Loucy (cell line): ENCODE measurements at regions not wholly inside any gene's neighbourhood (a gene's known extent, or its start where the extent isn't known, plus 50 kb on each side); places are given as distances from the start of the nearest gene placed in this dataset.

Experiments
- CTCF ChIP-seq: fragments of 200-600 bp; sonication (generic); conservative IDR thresholded peaks from 2 replicates; pipeline ENCODE4 v1.5.1; 2014; ENCODE audit warnings: mild to moderate bottlenecking, antibody characterized with exemption, low read length
- EZH2phosphoT487 ChIP-seq: fragments of 200-600 bp; IDR thresholded peaks from 2 replicates; pipeline ENCODE4 v1.6.1; 2018; ENCODE audit warnings: antibody characterized with exemption, mild to moderate bottlenecking, moderate library complexity, borderline replicate concordance

DNA sequence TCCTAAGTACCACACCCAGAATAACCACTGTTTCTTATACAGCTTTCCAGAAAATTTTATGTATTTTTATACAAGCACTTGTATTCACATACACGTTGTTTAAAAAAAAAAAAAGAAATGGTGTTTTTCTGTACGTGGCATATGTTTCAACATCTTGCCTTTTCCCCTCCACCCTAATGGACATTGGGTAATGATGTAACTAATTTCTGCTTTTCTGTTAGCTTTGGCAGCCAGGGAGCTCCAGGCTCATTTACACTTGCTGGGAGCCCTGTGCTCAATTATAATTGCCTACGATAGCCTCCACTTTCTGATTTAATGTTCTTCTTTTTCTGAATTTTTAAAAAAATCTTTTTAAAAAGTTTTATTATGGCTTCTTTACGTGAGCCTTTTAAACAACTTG, 352.4 kb downstream of the UTRN start:
- no peak for TF ChIP-seq CTCF
- TF ChIP-seq EZH2phosphoT487: no peak
